ENCODE measurements at regions not wholly inside any gene's neighbourhood (a gene's known extent, or its start where the extent isn't known, plus 50 kb on each side); places are given as distances from the start of the nearest gene placed in this dataset.

- WGBS (ENCODE audit: insufficient coverage): no CpG with 5 or more reads among the region's 1 CpG
- no peak for DNase-seq
- TF ChIP-seq CTCF (IDR thresholded peaks at IDR 0.05): no peak
- H3K4me2 ChIP-seq (replicated peaks; ENCODE audit: extremely low read depth, low read length, poor library complexity, severe bottlenecking): no peak overlapping the region
- H3K27me3 Mint-ChIP-seq (ENCODE audit: low read depth in 3 of 3): no peaks in the 10 kb centered on the region
- H3K36me3 ChIP-seq (replicated peaks in 1 of 2; ENCODE audit: control insufficient read depth in 1 of 2, insufficient read depth in 2 of 2, low read length in 2 of 2): no peaks in the 10 kb centered on the region
- no peak overlapping the region for H3K27ac ChIP-seq (ENCODE audit: low read depth in 1 of 2, low read length in 2 of 2)
- no peak overlapping the region for H3K9ac ChIP-seq (ENCODE audit: insufficient read depth, low read length, poor library complexity, severe bottlenecking)
- no peak overlapping the region for H3K4me3 Mint-ChIP-seq
- H3K27ac Mint-ChIP-seq: no peak overlapping the region
- no peaks in the 10 kb centered on the region for H3K9me3 ChIP-seq (replicated peaks in 1 of 2; ENCODE audit: control insufficient read depth in 1 of 2, insufficient read depth in 1 of 2, low read length in 2 of 2)
- H3K79me2 ChIP-seq (ENCODE audit: insufficient read depth, low read length): no peaks in the 10 kb centered on the region
- H3K9me3 Mint-ChIP-seq: peaks cover 0 to 9% (median 3%) of the 10 kb centered on the region in 7 donors
- intact Hi-C loops (cut with micrococcal nuclease): no loop called here
- H3K4me1 Mint-ChIP-seq: no peaks in the 10 kb centered on the region
- H3K27me3 ChIP-seq (ENCODE audit: control insufficient read depth in 2 of 2, insufficient read depth in 2 of 2, low read length in 2 of 2): no peaks in the 10 kb centered on the region
- no peaks in the 10 kb centered on the region for H3K36me3 Mint-ChIP-seq
- no peaks in the 10 kb centered on the region for H3K4me1 ChIP-seq (ENCODE audit: control insufficient read depth in 1 of 2, insufficient read depth in 2 of 2, low read length in 2 of 2)
- H4K20me1 ChIP-seq (ENCODE audit: insufficient read depth, low read length): no peaks in the 10 kb centered on the region
- no peak overlapping the region for H2AFZ ChIP-seq (ENCODE audit: insufficient read depth, low read depth, low read length, poor library complexity, severe bottlenecking)
- no peak overlapping the region for H3K4me3 ChIP-seq (replicated peaks in 1 of 3; ENCODE audit: low read depth in 2 of 3, low read length in 3 of 3)
Observed at GRCh38 chr4:30555775-30556174, 164.4 kb upstream of the PCDH7 start.

GRCh38 chr4:30559481-30559880, 160.7 kb upstream of the PCDH7 start:
- no peaks in the 10 kb centered on the region for H3K27me3 Mint-ChIP-seq (ENCODE audit: low read depth in 3 of 3)
- no peak for TF ChIP-seq CTCF (IDR thresholded peaks at IDR 0.05)
- 82% methylated on average over 3 of the region's 4 CpGs for WGBS (ENCODE audit: insufficient coverage)
- Histone ChIP-seq H3K4me2 (replicated peaks; ENCODE audit: extremely low read depth, low read length, poor library complexity, severe bottlenecking) (no peak overlapping the region), H3K27me3 (ENCODE audit: control insufficient read depth in 2 of 2, insufficient read depth in 2 of 2, low read length in 2 of 2) (no peaks in the 10 kb centered on the region), H3K4me3 (replicated peaks in 1 of 3; ENCODE audit: low read depth in 2 of 3, low read length in 3 of 3) (no peak overlapping the region), H3K27ac (ENCODE audit: low read depth in 1 of 2, low read length in 2 of 2) (no peak overlapping the region), H3K9me3 (replicated peaks in 1 of 2; ENCODE audit: control insufficient read depth in 1 of 2, insufficient read depth in 1 of 2, low read length in 2 of 2) (no peaks in the 10 kb centered on the region), H3K9ac (ENCODE audit: insufficient read depth, low read length, poor library complexity, severe bottlenecking) (no peak overlapping the region), H3K4me1 (ENCODE audit: control insufficient read depth in 1 of 2, insufficient read depth in 2 of 2, low read length in 2 of 2) (no peaks in the 10 kb centered on the region), H3K79me2 (ENCODE audit: insufficient read depth, low read length) (no peaks in the 10 kb centered on the region), H2AFZ (ENCODE audit: insufficient read depth, low read depth, low read length, poor library complexity, severe bottlenecking) (no peak overlapping the region), H4K20me1 (ENCODE audit: insufficient read depth, low read length) (no peaks in the 10 kb centered on the region), H3K36me3 (replicated peaks in 1 of 2; ENCODE audit: control insufficient read depth in 1 of 2, insufficient read depth in 2 of 2, low read length in 2 of 2) (no peaks in the 10 kb centered on the region)
- no peak for DNase-seq
- no peaks in the 10 kb centered on the region for H3K4me1 Mint-ChIP-seq
- H3K4me3 Mint-ChIP-seq: no peak overlapping the region
- peaks cover 0 to 8% (median 2%) of the 10 kb centered on the region in 7 donors for H3K9me3 Mint-ChIP-seq
- intact Hi-C loops (cut with micrococcal nuclease): no loop called here
- H3K36me3 Mint-ChIP-seq: no peaks in the 10 kb centered on the region
- no peak overlapping the region for H3K27ac Mint-ChIP-seq

All from CD14-positive monocyte (primary cell).